Bone marrow (tissue), 2 donors: ENCODE measurements at regions not wholly inside any gene's neighbourhood (a gene's known extent, or its start where the extent isn't known, plus 50 kb on each side); places are given as distances from the start of the nearest gene placed in this dataset.

ENCODE experiments used
- DNase-seq, 2 donors: peaks; one replicate each; lab custom pipeline; 2025; lab: John Stamatoyannopoulos, UW

GRCh38 chr3:117128133-117128532 lies 418.6 kb downstream of the TUSC7 start:
- no peak for DNase-seq

DNA sequence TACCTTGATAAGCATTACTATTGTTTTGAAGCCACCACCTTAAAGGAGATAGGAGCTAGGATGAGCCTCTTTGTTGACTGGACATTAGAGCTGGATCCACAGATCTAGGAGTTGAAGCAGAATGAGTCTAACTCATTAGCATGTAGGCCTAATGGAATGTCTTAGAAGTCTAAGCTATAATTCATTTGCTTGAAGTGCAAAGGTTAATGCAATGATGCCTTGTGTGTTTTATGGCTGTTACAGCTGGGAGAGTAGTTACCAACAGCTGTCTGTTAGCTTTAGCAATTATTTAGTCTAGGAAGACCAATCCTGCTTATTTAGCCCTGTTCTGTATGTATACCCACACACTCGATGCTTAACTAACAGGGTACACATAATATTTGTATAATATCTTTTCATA lies 419.3 kb downstream of the TUSC7 start:
- no peak for DNase-seq

- DNase-seq: no peak
These were observed 419.9 kb downstream of the TUSC7 start for GRCh38 chr3:117129516-117129915.

- DNase-seq: no peak
These were observed 420.6 kb downstream of the TUSC7 start for GRCh38 chr3:117130222-117130621.

DNA sequence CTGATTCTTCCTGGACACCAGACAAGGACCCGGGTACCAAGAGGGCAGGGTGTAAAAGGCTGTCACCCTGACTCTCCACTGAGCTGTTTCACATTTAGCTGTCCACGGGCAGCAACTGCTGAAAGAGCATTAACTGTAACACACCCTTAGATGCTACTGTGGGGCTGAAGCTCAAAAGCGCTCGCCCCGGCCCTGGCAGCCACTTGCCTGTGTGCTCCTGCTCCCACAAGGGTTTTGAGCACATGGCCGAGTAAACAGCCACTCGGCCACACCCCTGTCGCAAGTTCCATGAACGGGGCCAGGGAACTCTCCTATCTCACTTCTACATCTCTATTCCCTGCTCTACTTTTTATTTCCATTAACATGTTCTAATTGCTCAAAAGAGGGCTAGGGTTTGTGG lies 421.7 kb downstream of the TUSC7 start:
- no peak for DNase-seq

DNA sequence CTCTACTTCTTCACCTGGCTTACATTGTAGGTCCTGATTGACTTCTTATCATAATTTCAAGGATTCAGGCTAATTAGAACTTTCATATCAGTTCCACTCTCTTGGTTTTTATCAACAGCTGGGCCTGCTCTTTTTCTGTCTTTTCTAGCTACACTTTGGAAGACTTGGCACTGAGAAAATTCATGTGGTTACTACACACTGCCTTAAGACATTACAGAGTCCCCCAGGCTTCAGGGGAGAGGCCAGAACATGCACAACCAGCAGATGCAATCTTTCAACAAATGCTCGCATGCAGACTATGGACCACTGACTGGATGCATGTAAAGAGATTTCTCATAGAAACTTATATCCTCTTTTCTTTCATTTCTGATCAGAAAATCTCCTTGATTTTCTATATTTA lies 423.5 kb downstream of the TUSC7 start:
- DNase-seq: no peak

DNA sequence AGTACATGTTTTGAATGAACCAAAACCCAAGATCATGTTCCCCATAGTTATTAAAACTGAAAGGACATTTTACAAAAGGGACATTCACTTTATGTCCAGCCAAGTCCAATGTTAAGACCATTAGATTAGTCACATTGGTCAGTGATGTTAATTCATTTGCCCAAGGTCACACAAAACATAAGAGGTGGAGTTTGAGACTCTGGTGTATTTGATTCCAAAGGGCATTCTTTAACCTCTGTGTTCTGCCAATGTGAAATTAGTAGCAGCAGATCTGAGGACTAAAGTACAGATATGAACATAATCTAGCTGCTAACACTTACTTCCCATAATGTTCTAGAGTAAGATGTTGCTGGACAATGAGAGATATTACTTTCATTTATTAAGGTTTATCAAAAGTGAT lies 425.6 kb downstream of the TUSC7 start:
- no peak for DNase-seq

DNA sequence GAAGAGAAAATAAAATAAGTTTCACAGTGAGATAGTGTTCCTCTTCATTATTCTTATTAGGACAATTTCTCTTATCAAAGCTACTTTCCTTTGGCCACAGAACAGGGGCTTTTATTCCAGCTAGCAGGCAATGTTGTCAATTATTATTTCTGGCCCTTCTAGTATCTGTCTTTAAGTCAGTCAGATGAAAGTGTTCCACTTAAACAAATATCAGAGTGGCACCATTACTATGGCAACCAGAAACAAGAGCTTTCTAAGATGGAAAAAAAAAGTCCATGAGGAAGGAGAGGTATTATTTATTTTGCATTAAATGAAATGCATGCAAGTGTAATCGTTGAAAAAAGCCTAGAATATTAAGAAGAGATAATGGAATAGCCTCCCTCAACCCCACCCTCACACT lies 426.4 kb downstream of the TUSC7 start:
- DNase-seq: no peak

GRCh38 chr3:117137065-117137464 lies 427.5 kb downstream of the TUSC7 start:
- no peak for DNase-seq

DNA sequence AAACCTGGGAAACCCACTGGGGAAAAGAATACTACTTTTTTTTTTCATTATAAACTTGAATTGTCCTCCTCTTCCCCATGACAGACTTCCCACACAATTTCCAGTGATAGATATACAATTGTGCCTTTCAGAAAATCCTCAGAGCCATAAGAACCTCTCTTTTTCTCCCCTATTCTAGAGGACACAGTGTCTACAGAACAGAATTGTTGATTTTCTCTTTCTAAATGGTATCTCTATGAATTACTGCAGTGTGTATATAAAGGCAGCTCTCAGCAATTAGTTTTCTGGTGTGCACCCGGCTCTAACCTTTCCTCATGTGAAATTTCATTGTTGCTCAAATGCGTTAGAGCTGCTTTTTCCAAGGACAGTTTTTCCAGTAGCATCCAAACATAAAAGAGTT lies 430.1 kb downstream of the TUSC7 start:
- DNase-seq: no peak

GRCh38 chr3:117141812-117142211 lies 432.2 kb downstream of the TUSC7 start:
- DNase-seq: no peak

DNA sequence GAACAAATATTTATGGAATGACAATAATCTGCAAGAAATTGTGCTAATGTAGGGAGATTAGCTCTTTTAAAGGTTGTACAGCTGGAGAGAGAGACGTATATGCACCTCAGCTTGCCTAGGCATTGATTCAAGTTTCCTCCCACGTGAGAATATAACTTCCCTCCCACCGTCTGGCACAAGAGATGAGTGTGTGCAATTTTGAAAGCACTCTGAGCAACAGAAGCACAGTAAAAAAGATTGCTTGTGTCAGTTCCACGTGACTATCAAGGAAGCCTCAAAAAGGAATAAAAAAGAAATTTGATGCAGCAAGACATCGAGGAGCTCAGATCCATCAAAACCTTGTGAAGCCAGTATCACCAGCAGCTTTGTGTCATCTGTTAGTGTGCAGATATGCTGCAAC lies 435.3 kb downstream of the TUSC7 start:
- no peak for DNase-seq

GRCh38 chr3:117145677-117146076 lies 436.1 kb downstream of the TUSC7 start:
- no peak for DNase-seq

DNA sequence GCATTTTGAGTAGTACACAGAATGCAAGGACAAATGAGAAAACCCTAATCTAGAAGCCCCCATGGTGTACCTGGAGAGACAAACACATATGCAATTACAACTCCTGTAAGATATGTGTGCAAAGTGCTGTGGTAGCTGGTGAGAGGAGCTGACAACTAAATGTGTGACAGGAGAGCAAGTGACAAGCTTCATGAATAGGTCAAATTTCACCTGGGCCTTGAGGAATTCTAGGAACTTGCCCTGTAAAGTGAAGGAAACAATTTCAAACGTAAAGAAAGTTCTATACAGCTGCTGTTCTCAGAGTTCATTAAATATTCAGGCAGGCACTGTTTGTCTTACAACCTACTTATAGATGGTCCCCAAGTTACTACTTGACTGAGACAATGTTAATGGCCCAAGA lies 437.0 kb downstream of the TUSC7 start:
- no peak for DNase-seq

DNA sequence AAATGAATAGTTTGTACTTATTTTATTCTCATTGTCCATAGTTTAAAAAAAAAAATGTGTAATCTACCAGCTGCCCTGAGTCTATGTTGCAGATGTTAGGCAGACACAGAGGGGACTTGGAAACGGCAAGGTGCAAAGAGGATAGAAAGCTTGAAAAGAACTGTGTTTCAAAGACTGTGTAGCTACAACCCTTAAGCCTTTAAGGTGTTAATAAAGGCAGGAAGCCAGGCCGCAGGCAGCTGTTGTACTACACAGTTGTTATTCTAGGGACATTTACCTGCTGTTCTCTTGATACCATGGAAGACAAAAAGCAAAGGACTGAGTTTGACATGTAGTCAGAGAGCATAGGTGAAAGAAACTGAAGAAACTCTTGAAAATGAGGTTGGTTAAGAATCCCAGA lies 440.0 kb downstream of the TUSC7 start:
- no peak for DNase-seq

DNA sequence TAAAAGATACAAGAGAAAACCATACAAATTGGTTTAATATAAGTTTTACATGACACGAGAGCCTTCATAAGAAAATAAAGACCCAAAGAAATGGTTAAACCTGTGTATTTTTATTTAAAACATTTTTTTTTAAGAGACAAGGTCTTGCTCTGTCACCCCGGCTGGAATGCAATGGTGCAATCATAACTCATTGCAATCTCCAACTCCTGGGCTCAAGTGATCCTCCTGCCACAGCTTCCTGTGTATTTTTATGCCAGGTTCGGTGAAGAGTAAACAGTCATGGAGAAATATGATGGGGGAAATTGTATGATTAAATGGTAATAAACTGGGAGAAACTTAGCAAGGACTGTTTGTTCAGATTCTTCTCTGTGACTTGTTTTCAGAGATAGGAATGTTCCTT lies 441.0 kb downstream of the TUSC7 start:
- DNase-seq: no peak

- DNase-seq: no peak
These were observed 450.6 kb downstream of the TUSC7 start for GRCh38 chr3:117160176-117160575.

DNA sequence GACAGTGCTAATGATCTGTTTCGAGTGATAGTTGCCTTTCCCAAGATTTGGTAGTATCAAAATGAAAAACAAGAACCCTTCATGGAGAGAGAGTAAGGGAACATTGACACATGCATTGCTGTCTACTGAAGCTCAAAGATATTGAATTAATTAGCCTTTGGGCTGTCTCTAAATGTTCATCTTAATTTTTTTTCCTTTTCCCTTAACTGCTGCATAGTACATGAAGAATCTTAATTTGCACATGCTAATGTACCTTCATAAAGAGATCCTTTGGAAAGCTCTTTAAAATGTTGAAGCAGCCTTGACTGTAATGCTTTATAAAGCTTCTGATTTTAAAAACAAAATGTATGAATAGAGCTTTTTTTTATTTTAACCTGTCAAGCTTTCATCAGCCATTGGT lies 452.2 kb downstream of the TUSC7 start:
- DNase-seq: no peak

DNA sequence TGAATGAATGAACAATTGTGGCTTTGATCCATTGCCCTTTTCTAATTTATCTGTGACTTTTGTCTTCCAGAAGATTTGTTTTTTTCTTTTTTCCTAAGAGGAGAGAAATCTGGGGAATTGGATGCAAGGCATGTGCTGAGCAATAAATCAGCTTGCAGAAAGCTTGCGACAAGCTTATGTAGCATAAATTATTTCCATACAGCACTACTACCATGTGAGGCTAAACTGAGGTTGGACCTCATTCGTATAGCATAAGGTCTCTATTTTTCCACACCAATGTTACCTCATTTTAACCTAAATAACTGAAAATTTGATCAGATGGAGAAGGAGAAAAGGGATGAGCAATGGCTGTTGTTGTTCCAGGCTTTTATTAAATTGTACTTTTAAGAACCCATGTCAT lies 455.6 kb downstream of the TUSC7 start:
- no peak for DNase-seq

- DNase-seq: no peak
These were observed 456.0 kb downstream of the TUSC7 start for GRCh38 chr3:117165601-117166051.

DNA sequence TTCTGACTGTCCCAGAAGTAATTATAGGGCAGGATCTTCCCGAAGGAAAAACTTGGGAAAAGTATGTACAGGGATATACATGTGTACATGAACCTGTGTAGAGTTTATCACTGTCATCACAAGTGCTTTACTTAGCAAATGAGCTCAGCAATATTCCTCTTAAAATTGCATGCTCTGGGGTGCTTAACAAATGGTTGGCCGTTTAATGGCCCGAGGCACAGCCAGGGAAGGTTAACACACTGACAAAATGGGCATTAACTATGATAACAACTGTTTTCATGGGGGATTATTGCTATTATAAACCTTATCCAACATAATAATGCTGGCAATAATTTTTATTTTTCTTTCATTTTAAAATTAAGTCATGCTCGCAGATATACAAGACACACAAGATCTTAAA lies 459.3 kb downstream of the TUSC7 start:
- no peak for DNase-seq

- no peak for DNase-seq
These were observed 460.5 kb downstream of the TUSC7 start for GRCh38 chr3:117170094-117170493.

DNA sequence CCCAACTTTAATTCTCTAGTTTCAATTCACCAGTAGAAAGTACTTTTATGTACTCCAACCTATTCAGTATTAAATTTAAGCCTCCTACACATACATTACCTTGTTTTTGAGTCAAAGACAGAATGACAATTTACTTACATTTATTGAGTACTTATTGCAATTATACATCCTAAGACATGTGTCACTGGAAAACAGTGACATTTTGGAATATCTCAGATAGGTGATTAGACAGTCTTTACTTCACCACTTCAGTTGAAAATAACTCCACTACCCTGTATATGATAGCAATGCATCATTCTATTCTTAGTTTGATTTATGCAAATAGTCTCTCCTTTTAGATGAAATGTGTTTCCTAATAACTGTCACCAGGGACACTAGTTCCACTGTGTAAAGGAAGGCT lies 461.5 kb downstream of the TUSC7 start:
- no peak for DNase-seq

DNA sequence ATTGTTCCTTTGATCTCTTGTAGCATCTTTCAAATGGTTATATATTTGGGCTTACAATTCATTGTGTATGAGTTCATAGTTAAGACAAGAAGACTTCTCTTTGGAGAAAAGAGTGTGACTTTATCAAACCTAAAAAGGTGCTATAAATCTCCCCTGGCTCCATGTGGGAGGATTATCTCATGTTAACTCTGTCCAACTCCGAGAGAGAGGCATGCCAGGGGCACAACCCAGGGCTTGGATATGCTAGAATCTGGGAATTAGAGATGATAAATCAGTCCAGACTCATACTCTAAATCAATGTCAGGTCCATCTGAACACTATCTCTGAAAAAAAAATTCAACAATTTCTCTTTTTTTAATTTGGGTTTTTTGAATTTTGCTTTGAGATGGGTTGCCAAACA lies 462.8 kb downstream of the TUSC7 start:
- no peak for DNase-seq

- no peak for DNase-seq
These were observed 471.6 kb downstream of the TUSC7 start for GRCh38 chr3:117181222-117181621.
